Neuronal stem cell (in vitro differentiated cells): ENCODE measurements at regions not wholly inside any gene's neighbourhood (a gene's known extent, or its start where the extent isn't known, plus 50 kb on each side); places are given as distances from the start of the nearest gene placed in this dataset.
A peak's percentile ranks its signal among the peaks of the same experiment; 100 is the strongest.

ENCODE experiments used
- DNase-seq: peaks from one replicate; pipeline ENCODE4 v3.0.0-alpha.2; 2013; ENCODE audit warnings: low spot score
- H2AFZ ChIP-seq: one replicate; pipeline ENCODE4 v1.6.1; 2013; ENCODE audit warnings: mild to moderate bottlenecking, low read length, inconsistent platforms
- H2AK5ac ChIP-seq: 2 replicates; pipeline ENCODE4 v1.6.1; 2013; ENCODE audit warnings: low read depth, mild to moderate bottlenecking, inconsistent platforms, low read length, moderate library complexity, mixed read lengths
- H2BK120ac ChIP-seq: 2 replicates; pipeline ENCODE4 v1.6.1; 2013; ENCODE audit warnings: low read depth, mild to moderate bottlenecking, inconsistent platforms, low read length, moderate library complexity, mixed read lengths
- H2BK12ac ChIP-seq: one replicate; pipeline ENCODE4 v1.6.1; 2013; ENCODE audit warnings: low read length, inconsistent platforms
- H2BK15ac ChIP-seq: 2 replicates; pipeline ENCODE4 v1.6.1; 2013; ENCODE audit warnings: mild to moderate bottlenecking, low read length, inconsistent platforms, mixed read lengths
- H2BK5ac ChIP-seq: one replicate; pipeline ENCODE4 v1.6.1; 2013; ENCODE audit warnings: inconsistent platforms, mild to moderate bottlenecking, low read length, moderate library complexity
- H3K14ac ChIP-seq: one replicate; pipeline ENCODE4 v1.6.1; 2013; ENCODE audit warnings: low read length, inconsistent platforms
- H3K18ac ChIP-seq: 2 replicates; pipeline ENCODE4 v1.6.1; 2013; ENCODE audit warnings: low read length, inconsistent platforms
- H3K23ac ChIP-seq: 2 replicates; pipeline ENCODE4 v1.6.1; 2013; ENCODE audit warnings: low read depth, mild to moderate bottlenecking, mixed read lengths, low read length, inconsistent platforms; ENCODE audit not compliant: poor library complexity
- H3K27ac ChIP-seq: replicated peaks from 3 replicates; pipeline ENCODE4 v1.5.1; 2013; ENCODE audit warnings: low read length, inconsistent platforms
- H3K27me3 ChIP-seq, 3 experiments: 2 replicates each; pipeline ENCODE4 v1.6.1; 2013; ENCODE audit warnings: low read length in 3 of 3, mild to moderate bottlenecking in 2 of 3, inconsistent platforms in 1 of 3, low read depth in 1 of 3, mixed read lengths in 1 of 3, moderate library complexity in 1 of 3; ENCODE audit not compliant: control insufficient read depth in 3 of 3, insufficient read depth in 3 of 3
- H3K36me3 ChIP-seq, 2 donors: replicated peaks in 1 of 2; 2 replicates each; pipeline ENCODE4 v1.6.1; 2013; ENCODE audit warnings: low read length in 2 of 2; ENCODE audit not compliant: control insufficient read depth in 2 of 2, insufficient read depth in 2 of 2
- H3K4ac ChIP-seq: 2 replicates; pipeline ENCODE4 v1.6.1; 2013; ENCODE audit warnings: inconsistent platforms, mild to moderate bottlenecking, low read length, moderate library complexity
- H3K4me1 ChIP-seq, 2 donors: 1 replicate in 1 of 2; 2 replicates in 1 of 2; pipeline ENCODE4 v1.6.1; 2013; ENCODE audit warnings: low read length in 2 of 2, low read depth in 1 of 2; ENCODE audit not compliant: control insufficient read depth in 2 of 2, insufficient read depth in 1 of 2
- H3K4me2 ChIP-seq: one replicate; pipeline ENCODE4 v1.6.1; 2013; ENCODE audit warnings: mild to moderate bottlenecking, low read length, inconsistent platforms; ENCODE audit not compliant: insufficient read depth, poor library complexity, severe bottlenecking
- H3K4me3 ChIP-seq, 2 donors: 2 replicates each; pipeline ENCODE4 v1.5.1; 2013; ENCODE audit warnings: low read length in 2 of 2, mild to moderate bottlenecking in 2 of 2, inconsistent platforms in 1 of 2, moderate library complexity in 1 of 2
- H3K79me1 ChIP-seq: one replicate; pipeline ENCODE4 v1.6.1; 2013; ENCODE audit warnings: low read depth, mild to moderate bottlenecking, inconsistent platforms, low read length, moderate library complexity
- H3K9ac ChIP-seq: one replicate; pipeline ENCODE4 v1.6.1; 2013; ENCODE audit warnings: mild to moderate bottlenecking, low read depth, low read length, inconsistent platforms; ENCODE audit not compliant: poor library complexity
- H3K9me3 ChIP-seq, 2 donors: replicated peaks in 1 of 2; 2 replicates each; pipeline versions ENCODE3 to v1.6.1; 2013; ENCODE audit warnings: low read length in 2 of 2, mild to moderate bottlenecking in 2 of 2, inconsistent platforms in 1 of 2, low read depth in 1 of 2, mixed read lengths in 1 of 2, moderate library complexity in 1 of 2; ENCODE audit not compliant: control insufficient read depth in 2 of 2, insufficient read depth in 1 of 2
- H4K8ac ChIP-seq: one replicate; pipeline ENCODE4 v1.6.1; 2013; ENCODE audit warnings: low read depth, mild to moderate bottlenecking, inconsistent platforms, low read length, moderate library complexity
- H4K91ac ChIP-seq: one replicate; pipeline ENCODE4 v1.6.1; 2013; ENCODE audit warnings: low read length, low read depth, mild to moderate bottlenecking, inconsistent platforms; ENCODE audit not compliant: poor library complexity
- WGBS, 2 donors: extraction: QIAGEN DNeasy Blood & Tissue Kit; methylation state at CpG; one replicate each; pipeline ENCODE4 v1.1.7; 2013; ENCODE audit warnings: missing lambda C conversion rate in 2 of 2, mixed read lengths in 1 of 2; ENCODE audit not compliant: insufficient read length in 2 of 2, insufficient replicate concordance in 1 of 2; ENCODE audit errors: extremely low coverage in 2 of 2; 5-methylcytosine and 5-hydroxymethylcytosine counted together

GRCh38 chr4:162791226-162791625, 375.5 kb downstream of the NAF1 start:
- no peak overlapping the region for H2AK5ac ChIP-seq
- no peak for DNase-seq
- H4K8ac ChIP-seq = no peak overlapping the region
- no peak overlapping the region for H2BK5ac ChIP-seq
- no CpG with 5 or more reads among the region's 2 CpGs for WGBS, 2 donors
- no peak overlapping the region for H3K4me2 ChIP-seq
- H3K14ac ChIP-seq = no peak overlapping the region
- no peak overlapping the region for H3K4ac ChIP-seq
- no peaks in the 10 kb centered on the region for H3K9me3 ChIP-seq
- H3K9ac ChIP-seq = no peak overlapping the region
- H3K27ac ChIP-seq = no peak overlapping the region
- H4K91ac ChIP-seq = no peak overlapping the region
- H3K27me3 ChIP-seq = no peaks in the 10 kb centered on the region
- H2BK120ac ChIP-seq = no peak overlapping the region
- no peak overlapping the region for H3K18ac ChIP-seq
- H3K4me3 ChIP-seq = no peak overlapping the region
- H2AFZ ChIP-seq = no peak overlapping the region
- no peak overlapping the region for H2BK12ac ChIP-seq
- no peak overlapping the region for H2BK15ac ChIP-seq
- H3K4me1 ChIP-seq = no peaks in the 10 kb centered on the region
- no peaks in the 10 kb centered on the region for H3K79me1 ChIP-seq
- no peaks in the 10 kb centered on the region for H3K36me3 ChIP-seq
- no peak overlapping the region for H3K23ac ChIP-seq

GRCh38 chr4:162787120-162787519, 379.6 kb downstream of the NAF1 start:
- no peaks in the 10 kb centered on the region for H3K36me3 ChIP-seq
- no peak overlapping the region for H3K27ac ChIP-seq
- H2BK12ac ChIP-seq = no peak overlapping the region
- no peak overlapping the region for H3K4ac ChIP-seq
- H4K91ac ChIP-seq = no peak overlapping the region
- H2BK120ac ChIP-seq = no peak overlapping the region
- no peak overlapping the region for H4K8ac ChIP-seq
- H2BK5ac ChIP-seq = no peak overlapping the region
- no peaks in the 10 kb centered on the region for H3K9me3 ChIP-seq
- no peak overlapping the region for H2AFZ ChIP-seq
- H3K4me3 ChIP-seq = no peak overlapping the region
- no peak overlapping the region for H2BK15ac ChIP-seq
- H3K79me1 ChIP-seq = no peaks in the 10 kb centered on the region
- peaks cover 0 to 4% of the 10 kb centered on the region in 2 donors for H3K4me1 ChIP-seq
- WGBS, 2 donors = no CpG with 5 or more reads among the region's 2 CpGs
- no peaks in the 10 kb centered on the region for H3K27me3 ChIP-seq
- no peak overlapping the region for H3K18ac ChIP-seq
- no peak for DNase-seq
- H3K14ac ChIP-seq = no peak overlapping the region
- H3K4me2 ChIP-seq = no peak overlapping the region
- no peak overlapping the region for H3K23ac ChIP-seq
- H3K9ac ChIP-seq = no peak overlapping the region
- H2AK5ac ChIP-seq = no peak overlapping the region

GRCh38 chr4:162782778-162783525, 383.7 kb downstream of the NAF1 start:
- Histone ChIP-seq H3K23ac (no peak overlapping the region), H3K9ac (no peak overlapping the region), H3K14ac (no peak overlapping the region), H4K8ac (no peak overlapping the region), H2BK120ac (no peak overlapping the region), H3K4ac (no peak overlapping the region), H2BK15ac (no peak overlapping the region), H3K4me3 (no peak overlapping the region), H2BK12ac (no peak overlapping the region), H3K36me3 (no peaks in the 10 kb centered on the region), H3K27me3 (no peaks in the 10 kb centered on the region), H3K27ac (no peak overlapping the region), H3K4me2 (no peak overlapping the region), H3K4me1 (peaks cover 0 to 4% of the 10 kb centered on the region in 2 donors), H2AK5ac (no peak overlapping the region), H3K79me1 (no peaks in the 10 kb centered on the region), H2BK5ac (no peak overlapping the region), H3K9me3 (no peaks in the 10 kb centered on the region), H4K91ac (no peak overlapping the region), H3K18ac (no peak overlapping the region), H2AFZ (peak overlapping the region; percentile 13)
- WGBS, 2 donors = no CpG with 5 or more reads among the region's 7 CpGs
- no peak for DNase-seq

GRCh38 chr4:162782096-162782777, 384.5 kb downstream of the NAF1 start:
- Histone ChIP-seq H3K4me3 (no peak overlapping the region), H3K36me3 (no peaks in the 10 kb centered on the region), H3K23ac (no peak overlapping the region), H2BK5ac (no peak overlapping the region), H3K9me3 (no peaks in the 10 kb centered on the region), H3K27me3 (no peaks in the 10 kb centered on the region), H2AK5ac (no peak overlapping the region), H3K27ac (no peak overlapping the region), H3K4me2 (no peak overlapping the region), H2BK12ac (no peak overlapping the region), H3K79me1 (no peaks in the 10 kb centered on the region), H3K4me1 (peaks cover 0 to 4% of the 10 kb centered on the region in 2 donors), H3K4ac (no peak overlapping the region), H4K8ac (no peak overlapping the region), H2AFZ (no peak overlapping the region), H3K18ac (no peak overlapping the region), H4K91ac (no peak overlapping the region), H3K9ac (no peak overlapping the region), H2BK120ac (no peak overlapping the region), H3K14ac (no peak overlapping the region), H2BK15ac (no peak overlapping the region)
- WGBS, 2 donors = no CpG with 5 or more reads among the region's 3 CpGs
- DNase-seq = no peak
